ENCODE measurements at regions not wholly inside any gene's neighbourhood (a gene's known extent, or its start where the extent isn't known, plus 50 kb on each side); places are given as distances from the start of the nearest gene placed in this dataset.
"Not testable (repeated sequence)": the region's sequence is repeated elsewhere in the genome, so short reads cannot be mapped to it uniquely, and the experiment has no call there.

GRCh38 chr13:65829241-65830008, 1400.7 kb downstream of the PCDH9 start:
- DNase-seq = no peak

GRCh38 chr13:65826657-65827056, 1403.5 kb downstream of the PCDH9 start:
- DNase-seq = no peak

- no peak for DNase-seq
Measured at GRCh38 chr13:65825039-65825438, 1405.1 kb downstream of the PCDH9 start.

- DNase-seq = no peak
Measured at GRCh38 chr13:65808061-65808460, 1422.1 kb downstream of the PCDH9 start.

DNA sequence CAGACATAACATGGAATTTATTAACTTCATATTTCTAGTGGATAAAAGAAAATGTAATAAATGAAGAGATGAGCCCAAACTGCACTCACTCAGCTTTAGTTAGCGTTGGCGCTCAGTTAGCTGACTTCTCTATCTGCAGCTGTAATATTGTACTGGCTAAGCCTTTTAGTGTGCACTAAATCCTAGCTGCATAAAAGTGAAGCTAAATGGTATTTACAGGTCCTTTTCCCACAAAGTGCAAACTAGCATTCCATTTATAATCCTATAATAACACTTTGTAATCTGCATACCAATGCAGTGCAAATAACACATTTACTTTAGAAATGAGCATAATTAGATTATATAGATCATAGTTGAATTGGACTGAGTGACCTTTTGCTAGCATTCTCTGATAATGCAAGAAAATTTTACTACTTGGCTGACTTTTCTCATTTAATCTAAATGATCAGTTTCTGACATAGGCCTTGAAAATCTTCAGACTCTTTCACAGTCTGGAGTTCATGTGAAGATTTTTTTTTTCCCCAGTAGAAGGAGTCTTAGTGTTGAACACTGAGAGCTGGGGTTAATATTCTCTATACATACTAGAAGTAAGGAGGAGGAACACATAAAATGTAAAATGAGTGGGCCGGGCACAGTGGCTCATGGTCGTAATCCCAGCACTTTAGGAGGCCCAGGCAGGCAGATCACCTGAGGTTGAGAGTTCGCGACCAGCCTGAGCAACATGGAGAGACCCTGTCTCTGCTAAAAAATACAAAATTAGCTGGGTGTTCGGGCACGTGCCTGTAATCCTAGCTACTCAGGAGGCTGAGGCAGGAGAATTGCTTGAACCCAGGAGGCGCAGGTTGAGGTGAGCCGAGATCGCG, 1426.4 kb downstream of the PCDH9 start:
- DNase-seq = no peak

- DNase-seq = no peak
Measured at GRCh38 chr13:65789815-65790214, 1440.3 kb downstream of the PCDH9 start.

DNA sequence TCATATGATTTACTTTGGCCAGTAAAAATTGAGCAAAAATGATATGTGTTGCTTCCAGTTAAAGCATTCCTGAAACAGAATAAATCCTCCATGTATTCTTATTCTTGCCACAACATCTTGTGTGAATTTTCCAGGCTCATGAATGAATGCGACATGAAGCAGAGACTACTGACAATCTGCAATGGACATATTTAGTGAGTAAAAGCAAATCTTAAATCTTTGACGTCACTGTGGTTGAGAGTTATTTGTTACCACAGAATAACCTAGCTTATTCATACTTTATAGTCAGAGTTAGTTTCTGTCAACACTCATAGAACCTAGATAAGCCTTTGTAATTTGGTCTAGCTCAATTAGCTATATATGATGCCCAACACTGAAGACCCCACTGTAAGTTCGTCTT, 1443.1 kb downstream of the PCDH9 start:
- no peak for DNase-seq

DNA sequence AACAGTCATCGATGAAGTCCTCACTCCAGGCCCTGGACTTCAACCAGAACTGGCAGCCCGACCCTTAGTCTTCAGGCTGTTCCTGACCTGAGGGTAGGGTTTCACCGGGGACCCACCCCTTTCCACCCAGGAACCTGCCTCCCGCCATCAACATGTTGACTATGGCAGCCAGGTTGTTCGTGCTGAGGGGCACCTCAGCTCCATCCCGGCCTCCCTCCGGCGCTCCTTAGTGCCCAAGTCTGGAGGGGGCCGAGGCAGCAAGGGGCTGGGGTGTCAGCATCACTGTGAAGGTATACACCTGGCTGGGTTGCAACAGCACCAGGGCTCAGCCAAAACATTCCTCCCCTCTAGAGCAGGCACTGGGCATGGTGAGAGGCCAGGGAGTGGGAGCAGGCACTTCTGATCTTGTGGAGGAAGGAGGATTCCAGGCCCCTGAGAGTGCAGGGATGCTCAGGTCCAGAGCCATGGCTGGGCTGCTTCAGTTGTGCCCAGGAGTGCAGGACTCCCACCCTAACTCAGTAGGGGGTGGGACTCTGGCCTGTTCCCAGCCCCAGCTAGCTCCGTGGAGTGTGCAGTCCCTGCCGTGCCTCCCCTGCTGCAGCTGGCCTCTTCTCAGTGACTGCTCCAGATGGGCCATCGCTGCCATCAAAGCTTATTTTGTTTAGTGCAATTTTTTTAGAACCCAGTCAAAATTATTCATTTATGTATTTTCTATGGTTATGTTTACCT, 1445.9 kb downstream of the PCDH9 start:
- no peak for DNase-seq

DNA sequence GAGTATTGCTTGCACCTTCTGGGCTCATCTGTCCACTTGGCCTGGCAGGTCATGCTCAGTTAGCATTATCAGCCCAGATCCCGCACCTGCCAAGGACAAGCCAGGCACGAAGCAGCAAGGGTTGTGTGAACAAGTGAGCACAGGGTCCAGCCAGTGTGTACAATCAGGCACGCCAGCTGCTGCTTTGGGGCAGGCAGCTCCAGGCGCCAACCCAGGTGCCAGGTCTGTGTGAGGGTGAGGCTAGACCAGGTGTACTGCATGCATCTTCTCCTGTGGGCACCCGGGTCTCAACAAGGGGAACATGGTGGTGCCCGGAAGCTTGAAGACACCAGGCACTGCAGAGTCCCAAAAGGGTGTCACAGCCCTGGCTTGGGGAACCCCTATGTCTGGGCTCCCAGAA, 1446.8 kb downstream of the PCDH9 start:
- no peak for DNase-seq

GRCh38 chr13:65771704-65772313, 1458.3 kb downstream of the PCDH9 start:
- DNase-seq = not testable (repeated sequence)

- DNase-seq = no peak
Measured at GRCh38 chr13:65768545-65768944, 1461.6 kb downstream of the PCDH9 start.

DNA sequence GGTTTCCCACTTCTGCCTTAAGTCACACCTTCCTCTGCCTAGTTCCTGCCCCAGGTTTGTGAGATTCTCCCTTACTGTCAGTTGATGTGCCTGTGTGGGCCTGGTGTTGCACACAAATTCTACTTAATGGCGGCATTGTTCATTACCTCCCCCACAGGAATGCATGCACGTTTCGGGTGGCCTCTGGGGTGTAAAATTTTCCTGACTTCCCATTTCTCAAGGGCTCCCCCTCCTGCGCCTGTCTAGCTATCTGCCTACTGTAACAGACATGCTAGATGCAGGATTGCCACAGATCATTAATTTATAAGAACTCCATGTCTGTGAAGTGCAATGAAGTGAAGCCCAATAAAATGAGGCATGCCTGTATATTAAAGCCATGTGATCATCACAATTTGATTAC, 1466.3 kb downstream of the PCDH9 start:
- DNase-seq = no peak

- DNase-seq = no peak
Measured at GRCh38 chr13:65762012-65762411, 1468.1 kb downstream of the PCDH9 start.

DNA sequence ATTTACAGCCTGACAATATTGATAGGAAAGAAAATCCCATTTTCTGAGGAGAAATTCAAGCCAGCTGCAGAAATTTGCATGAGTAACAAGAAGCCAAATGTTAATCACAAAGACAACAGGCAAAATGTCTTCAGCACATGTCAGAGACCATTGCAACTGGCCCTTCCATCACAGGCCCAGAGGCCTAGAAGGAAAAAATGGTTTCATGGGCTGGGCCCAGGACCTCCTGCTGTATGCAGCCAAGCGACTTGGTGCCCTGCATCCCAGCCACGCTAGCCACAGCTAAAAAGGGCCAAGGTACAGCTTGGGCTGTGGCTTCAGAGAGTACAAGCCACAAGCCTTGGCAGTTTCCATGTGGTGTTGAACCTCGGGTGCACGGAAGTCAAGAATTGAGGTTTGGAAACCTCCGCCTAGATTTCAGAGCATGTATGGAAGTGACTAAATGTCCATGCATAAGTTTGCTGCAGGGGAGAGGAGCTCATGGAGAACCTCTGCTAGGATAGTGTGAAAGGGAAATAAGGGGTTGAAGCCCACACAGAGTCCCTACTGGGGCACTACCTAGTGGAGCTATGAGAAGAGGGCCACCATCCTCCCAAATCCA, 1474.0 kb downstream of the PCDH9 start:
- no peak for DNase-seq

GRCh38 chr13:65748227-65748626, 1481.9 kb downstream of the PCDH9 start:
- no peak for DNase-seq

- DNase-seq = no peak
Measured at GRCh38 chr13:65746406-65746921, 1483.7 kb downstream of the PCDH9 start.

- no peak for DNase-seq
Measured at GRCh38 chr13:65744836-65745235, 1485.3 kb downstream of the PCDH9 start.

DNA sequence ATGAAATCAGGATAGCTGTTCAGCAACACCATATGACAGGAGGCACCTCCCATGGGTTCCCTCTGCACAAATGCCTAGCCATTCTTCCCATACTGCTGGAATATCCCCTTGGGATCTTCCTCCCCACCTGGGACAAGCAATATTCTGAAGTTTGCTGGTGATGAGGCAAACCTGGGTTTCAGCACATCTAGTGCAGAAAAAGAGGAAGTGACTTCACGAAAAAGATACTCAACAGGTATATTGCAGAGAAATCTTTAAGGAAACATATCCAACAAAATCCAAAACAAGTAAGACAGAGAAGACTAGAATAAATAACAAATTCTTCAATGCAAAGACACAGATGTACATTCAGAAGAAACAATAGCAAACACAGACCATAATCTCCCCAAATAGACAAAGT, 1497.0 kb downstream of the PCDH9 start:
- DNase-seq = no peak

- DNase-seq = no peak
Measured at GRCh38 chr13:65727070-65727469, 1503.1 kb downstream of the PCDH9 start.

GRCh38 chr13:65725006-65725405, 1505.1 kb downstream of the PCDH9 start:
- no peak for DNase-seq

DNA sequence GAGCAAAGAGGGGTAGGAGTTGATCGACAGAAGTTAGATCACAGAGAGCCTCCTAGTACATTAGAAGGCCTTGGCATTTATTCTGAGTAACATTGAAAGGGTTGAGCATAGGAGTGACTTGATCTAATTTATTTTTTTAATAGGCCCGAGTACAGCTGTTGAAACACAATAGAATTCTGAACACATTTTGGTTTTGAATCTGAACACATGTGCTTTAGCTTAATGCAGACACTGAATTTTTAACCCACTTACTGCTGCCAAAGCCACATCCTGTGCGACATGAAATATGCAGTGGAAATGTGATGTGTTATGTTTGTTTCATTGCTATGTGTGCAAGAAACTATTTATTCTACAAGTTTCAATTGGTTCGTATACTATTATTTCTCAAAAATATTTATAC, 1505.9 kb downstream of the PCDH9 start:
- no peak for DNase-seq

Data from nucleus accumbens (tissue), 56 donors.